Activated naive CD4-positive, alpha-beta T cell treated with anti-CD3 and anti-CD28 coated beads, Interleukin-2, amount 10 ng/mL, durations not matched to agents 7 days and 5 days (primary cell): ENCODE measurements at regions not wholly inside any gene's neighbourhood (a gene's known extent, or its start where the extent isn't known, plus 50 kb on each side); places are given as distances from the start of the nearest gene placed in this dataset.
"Not testable (repeated sequence)": the region's sequence is repeated elsewhere in the genome, so short reads cannot be mapped to it uniquely, and the experiment has no call there.

Experiments used
- CTCF ChIA-PET: fragments of 350-600 bp; sonication (Branson Sonifier 250); formaldehyde crosslinking; loops from one replicate; lab custom pipeline; 2021; ENCODE audit warnings: antibody characterized with exemption; lab: Charles Lee
- DNase-seq: peaks from one replicate; pipeline ENCODE4 v3.0.0-alpha.2; 2020
- H3K27ac Mint-ChIP-seq: one replicate; pipeline ENCODE4 v1.8.0; 2021; ENCODE audit warnings: mild to moderate bottlenecking, moderate library complexity, mixed read lengths
- H3K27me3 Mint-ChIP-seq: one replicate; pipeline ENCODE4 v1.8.0; 2021; ENCODE audit warnings: mild to moderate bottlenecking, mixed read lengths
- H3K36me3 Mint-ChIP-seq: one replicate; pipeline ENCODE4 v1.8.0; 2021; ENCODE audit warnings: mixed read lengths
- H3K4me1 Mint-ChIP-seq: one replicate; pipeline ENCODE4 v1.8.0; 2021; ENCODE audit warnings: mixed read lengths
- H3K4me3 Mint-ChIP-seq: one replicate; pipeline ENCODE4 v1.8.0; 2021; ENCODE audit warnings: mild to moderate bottlenecking, moderate library complexity, mixed read lengths
- H3K9me3 Mint-ChIP-seq: one replicate; pipeline ENCODE4 v1.8.0; 2021; ENCODE audit warnings: mixed read lengths

DNA sequence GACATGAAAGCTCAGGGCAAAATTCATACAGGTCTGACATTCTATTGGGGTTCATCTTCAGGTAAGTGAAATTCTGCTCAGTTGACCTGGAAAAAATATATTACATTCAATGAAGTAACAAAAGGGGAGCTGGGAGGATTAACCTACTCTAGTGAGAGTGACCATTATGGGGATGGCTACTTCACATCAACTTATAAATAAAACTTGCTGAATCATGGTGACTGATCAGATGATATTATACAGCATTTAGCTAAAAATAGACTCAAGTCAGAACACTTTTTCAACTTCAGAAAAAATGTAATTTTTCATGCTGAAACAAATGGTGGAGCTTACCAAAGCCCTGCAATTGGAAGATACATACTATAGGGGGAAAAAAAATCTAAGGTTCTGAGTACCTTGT, 800.2 kb downstream of the FSCB start:
- no peaks in the 10 kb centered on the region for H3K27me3 Mint-ChIP-seq
- peaks cover 2% of the 10 kb centered on the region for H3K9me3 Mint-ChIP-seq
- CTCF ChIA-PET = no interaction called here
- no peak overlapping the region for H3K27ac Mint-ChIP-seq
- no peak for DNase-seq
- no peaks in the 10 kb centered on the region for H3K36me3 Mint-ChIP-seq
- no peak overlapping the region for H3K4me3 Mint-ChIP-seq
- no peaks in the 10 kb centered on the region for H3K4me1 Mint-ChIP-seq

DNA sequence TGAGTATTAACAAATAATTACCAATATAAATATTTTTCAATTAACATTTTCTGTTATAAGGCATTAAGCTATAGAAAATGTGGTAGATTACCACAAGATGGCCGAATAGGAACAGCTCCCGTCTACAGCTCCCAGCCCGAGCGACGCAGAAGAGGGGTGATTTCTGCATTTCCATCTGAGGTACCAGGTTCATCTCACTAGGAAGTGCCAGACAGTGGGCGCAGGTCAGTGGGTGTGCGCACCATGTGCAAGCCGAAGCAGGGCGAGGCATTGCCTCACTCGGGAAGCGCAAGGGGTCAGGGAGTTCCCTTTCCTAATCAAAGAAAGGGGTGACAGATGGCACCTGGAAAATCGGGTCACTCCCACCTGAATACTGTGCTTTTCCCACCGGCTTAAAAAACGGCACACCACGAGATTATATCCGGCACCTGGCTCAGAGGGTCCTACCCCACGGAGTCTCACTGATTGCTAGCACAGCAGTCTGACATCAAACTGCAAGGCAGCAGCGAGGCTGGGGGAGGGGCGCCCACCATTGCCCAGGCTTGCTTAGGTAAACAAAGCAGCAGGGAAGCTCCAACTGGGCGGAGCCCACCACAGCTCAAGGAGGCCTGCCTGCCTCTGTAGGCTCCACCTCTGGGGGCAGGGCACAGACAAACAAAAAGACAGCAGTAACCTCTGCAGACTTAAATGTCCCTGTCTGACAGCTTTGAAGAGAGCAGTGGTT, 808.4 kb downstream of the FSCB start:
- H3K36me3 Mint-ChIP-seq = not testable (repeated sequence)
- peaks cover 10% of the 10 kb centered on the region for H3K9me3 Mint-ChIP-seq

GRCh38 chr14:43697003-43697402, 810.1 kb downstream of the FSCB start:
- H3K4me1 Mint-ChIP-seq = no peaks in the 10 kb centered on the region
- H3K27ac Mint-ChIP-seq = no peak overlapping the region
- H3K9me3 Mint-ChIP-seq = peaks cover 10% of the 10 kb centered on the region
- no peak overlapping the region for H3K4me3 Mint-ChIP-seq
- H3K36me3 Mint-ChIP-seq = no peaks in the 10 kb centered on the region
- DNase-seq = no peak
- no peaks in the 10 kb centered on the region for H3K27me3 Mint-ChIP-seq
- CTCF ChIA-PET = no interaction called here

More for the DNA sequence above, 808.4 kb downstream of the FSCB start:
- H3K27ac Mint-ChIP-seq, H3K27me3 Mint-ChIP-seq, H3K4me1 Mint-ChIP-seq, CTCF ChIA-PET, DNase-seq, H3K4me3 Mint-ChIP-seq: not testable (repeated sequence)

- H3K27ac Mint-ChIP-seq = no peak overlapping the region
- CTCF ChIA-PET = no interaction called here
- no peaks in the 10 kb centered on the region for H3K4me1 Mint-ChIP-seq
- no peaks in the 10 kb centered on the region for H3K27me3 Mint-ChIP-seq
- peaks cover 8% of the 10 kb centered on the region for H3K9me3 Mint-ChIP-seq
- no peak overlapping the region for H3K4me3 Mint-ChIP-seq
- no peaks in the 10 kb centered on the region for H3K36me3 Mint-ChIP-seq
- no peak for DNase-seq
These were observed 814.4 kb downstream of the FSCB start for GRCh38 chr14:43692706-43693105.

DNA sequence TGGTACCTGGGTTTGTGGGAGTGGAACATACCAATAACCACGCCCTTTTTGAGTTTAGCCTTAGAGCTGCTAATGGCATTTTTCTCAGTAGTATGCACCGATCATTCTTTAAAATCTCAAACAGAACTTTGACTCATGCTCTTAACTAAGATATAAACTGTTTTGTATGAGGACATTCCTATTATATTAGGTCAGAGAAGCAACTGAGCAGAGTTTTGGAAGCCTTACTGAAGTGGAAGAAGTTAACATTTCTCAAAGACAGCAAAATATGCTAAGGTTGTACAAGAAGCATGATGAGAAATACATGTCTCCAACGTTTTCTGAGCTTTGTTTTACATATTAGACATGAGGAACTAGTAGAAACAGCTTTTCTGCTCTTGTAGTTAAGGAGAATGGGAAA, 819.2 kb downstream of the FSCB start:
- H3K27ac Mint-ChIP-seq = no peak overlapping the region
- CTCF ChIA-PET = no interaction called here
- H3K4me3 Mint-ChIP-seq = no peak overlapping the region
- no peaks in the 10 kb centered on the region for H3K36me3 Mint-ChIP-seq
- no peaks in the 10 kb centered on the region for H3K27me3 Mint-ChIP-seq
- no peaks in the 10 kb centered on the region for H3K9me3 Mint-ChIP-seq
- no peaks in the 10 kb centered on the region for H3K4me1 Mint-ChIP-seq
- no peak for DNase-seq

DNA sequence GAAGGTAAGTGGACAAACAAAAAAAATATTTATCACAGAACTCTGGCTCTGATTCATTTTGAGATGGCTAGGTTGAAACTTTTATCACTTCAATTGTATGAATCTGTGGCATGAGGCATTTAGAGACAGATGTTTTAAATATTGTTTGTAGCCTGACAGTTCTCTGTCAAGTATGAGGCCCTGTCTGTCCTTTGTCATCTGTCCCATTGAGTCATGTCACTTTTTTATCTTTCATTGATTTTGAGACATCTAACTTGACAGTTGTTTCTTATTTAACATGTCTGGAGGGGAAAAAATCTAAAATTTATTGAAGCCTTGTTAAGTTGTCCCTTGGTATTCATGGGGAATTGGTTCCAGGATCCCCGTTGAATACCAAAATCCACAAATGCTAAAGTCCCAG, 829.5 kb downstream of the FSCB start:
- Mint-ChIP-seq H3K9me3 (peaks cover 8% of the 10 kb centered on the region), H3K36me3 (no peaks in the 10 kb centered on the region), H3K27me3 (no peaks in the 10 kb centered on the region), H3K4me1 (no peaks in the 10 kb centered on the region), H3K4me3 (no peak overlapping the region), H3K27ac (no peak overlapping the region)
- no peak for DNase-seq
- CTCF ChIA-PET = no interaction called here

DNA sequence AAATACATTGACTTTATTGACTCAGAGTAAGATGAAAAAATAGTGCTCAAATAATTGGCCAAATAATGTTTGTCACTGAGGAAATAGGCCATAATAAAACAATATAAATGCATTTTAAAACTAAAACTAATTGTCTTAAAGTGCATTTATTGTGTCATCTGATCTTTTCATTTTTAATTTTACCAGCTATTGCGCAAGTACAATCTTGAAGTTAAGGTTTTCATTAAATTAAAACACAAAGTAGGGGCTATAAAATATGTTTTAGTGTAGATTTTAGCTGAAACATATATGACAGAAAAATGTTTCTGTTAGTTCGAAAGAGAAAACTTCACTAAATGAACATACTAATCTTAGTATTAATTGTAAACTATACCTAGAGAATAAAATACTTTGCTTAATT, 832.8 kb downstream of the FSCB start:
- H3K9me3 Mint-ChIP-seq = peaks cover 11% of the 10 kb centered on the region
- H3K4me3 Mint-ChIP-seq = no peak overlapping the region
- DNase-seq = no peak
- H3K27ac Mint-ChIP-seq = no peak overlapping the region
- H3K27me3 Mint-ChIP-seq = no peaks in the 10 kb centered on the region
- CTCF ChIA-PET = no interaction called here
- H3K36me3 Mint-ChIP-seq = no peaks in the 10 kb centered on the region
- H3K4me1 Mint-ChIP-seq = no peaks in the 10 kb centered on the region

- CTCF ChIA-PET = no interaction called here
- no peaks in the 10 kb centered on the region for H3K36me3 Mint-ChIP-seq
- H3K27me3 Mint-ChIP-seq = no peaks in the 10 kb centered on the region
These were observed 835.2 kb downstream of the FSCB start for GRCh38 chr14:43671716-43672485.

DNA sequence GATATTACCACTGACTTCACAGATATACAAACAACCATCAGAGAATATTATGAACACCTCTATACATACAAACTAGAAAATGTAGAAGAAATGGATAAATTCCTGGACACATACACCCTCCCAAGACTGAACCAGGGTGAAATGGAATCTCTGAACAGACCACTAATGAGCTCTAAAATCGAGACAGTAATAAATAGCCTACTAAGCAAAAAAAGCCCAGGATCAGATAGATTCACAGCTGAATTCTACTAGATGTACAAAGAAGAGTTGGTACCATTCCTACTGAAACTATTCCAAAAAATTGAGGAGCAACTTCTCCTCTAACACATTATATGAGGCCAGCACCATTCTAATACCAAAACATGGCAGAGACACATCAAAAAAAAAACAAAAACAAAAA, 837.7 kb downstream of the FSCB start:
- H3K27me3 Mint-ChIP-seq = no peaks in the 10 kb centered on the region
- CTCF ChIA-PET = no interaction called here
- H3K27ac Mint-ChIP-seq = no peak overlapping the region
- no peak overlapping the region for H3K4me3 Mint-ChIP-seq
- no peaks in the 10 kb centered on the region for H3K36me3 Mint-ChIP-seq
- no peak for DNase-seq
- peaks cover 11% of the 10 kb centered on the region for H3K9me3 Mint-ChIP-seq
- H3K4me1 Mint-ChIP-seq = no peaks in the 10 kb centered on the region

More at GRCh38 chr14:43671716-43672485, 835.2 kb downstream of the FSCB start:
- H3K4me3 Mint-ChIP-seq = no peak overlapping the region
- no peak for DNase-seq
- no peak overlapping the region for H3K27ac Mint-ChIP-seq
- H3K9me3 Mint-ChIP-seq = peaks cover 10% of the 10 kb centered on the region
- H3K4me1 Mint-ChIP-seq = no peaks in the 10 kb centered on the region

DNA sequence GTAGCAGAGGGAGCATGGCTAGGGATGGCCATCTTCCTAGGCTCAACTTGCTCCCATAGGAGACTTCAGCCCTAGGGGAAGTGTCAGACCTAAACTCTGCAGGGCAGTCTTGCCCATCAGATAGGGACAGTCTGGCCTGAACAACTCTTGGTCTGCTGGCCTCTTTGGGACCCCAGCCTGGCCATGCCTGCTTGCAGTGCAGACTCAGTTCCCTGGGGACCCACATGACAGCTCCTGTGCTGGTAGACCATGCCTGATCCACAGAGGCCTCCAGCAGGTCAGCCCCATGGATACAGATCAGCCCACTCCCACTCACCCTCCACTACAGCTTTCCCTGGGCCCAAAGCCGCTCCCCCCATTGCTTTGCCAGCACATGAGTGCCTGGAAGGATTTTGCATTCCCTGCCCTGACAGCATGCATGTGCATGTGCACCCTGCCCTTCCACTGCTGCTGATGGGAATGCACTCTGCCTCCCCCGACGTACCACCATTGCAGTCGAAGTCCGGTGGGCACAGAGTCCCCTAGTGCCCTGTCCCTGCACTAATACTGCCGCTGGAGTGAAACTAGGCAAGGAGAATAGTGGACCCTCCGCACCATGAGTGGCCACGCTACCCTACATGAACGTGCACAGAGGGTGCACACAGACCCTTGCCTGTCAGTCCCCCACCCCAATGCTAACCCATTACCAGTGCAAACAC, 841.4 kb downstream of the FSCB start:
- peaks cover 11% of the 10 kb centered on the region for H3K9me3 Mint-ChIP-seq
- CTCF ChIA-PET = no interaction called here
- no peak overlapping the region for H3K4me3 Mint-ChIP-seq
- no peak for DNase-seq
- H3K27me3 Mint-ChIP-seq = no peaks in the 10 kb centered on the region
- H3K4me1 Mint-ChIP-seq = no peaks in the 10 kb centered on the region
- H3K36me3 Mint-ChIP-seq = no peaks in the 10 kb centered on the region
- H3K27ac Mint-ChIP-seq = no peak overlapping the region

DNA sequence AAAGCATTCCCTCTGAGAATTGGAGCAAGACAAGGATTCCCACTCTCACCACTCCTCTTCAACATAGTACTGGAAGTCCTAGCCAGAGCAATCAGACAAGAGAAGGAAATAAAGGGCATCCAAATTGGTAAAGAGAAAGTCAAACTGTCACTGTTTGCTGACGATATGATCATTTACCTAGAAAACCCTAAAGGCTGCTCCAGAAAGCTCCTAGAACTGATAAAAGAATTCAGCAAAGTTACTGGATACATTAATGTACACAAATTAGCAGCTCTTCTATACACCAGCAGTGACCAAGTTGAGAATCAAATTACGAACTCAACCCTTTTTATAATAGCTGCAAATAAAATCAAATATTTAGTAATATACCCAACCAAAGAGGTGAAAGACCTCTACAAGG, 851.9 kb downstream of the FSCB start:
- H3K9me3 Mint-ChIP-seq = peaks cover 42% of the 10 kb centered on the region
- H3K4me3 Mint-ChIP-seq, H3K4me1 Mint-ChIP-seq, CTCF ChIA-PET, H3K36me3 Mint-ChIP-seq, H3K27me3 Mint-ChIP-seq, H3K27ac Mint-ChIP-seq, DNase-seq: not testable (repeated sequence)

GRCh38 chr14:43651896-43652295, 855.2 kb downstream of the FSCB start:
- Mint-ChIP-seq H3K4me3 (no peak overlapping the region), H3K9me3 (peaks cover 35% of the 10 kb centered on the region), H3K27me3 (no peaks in the 10 kb centered on the region), H3K36me3 (no peaks in the 10 kb centered on the region), H3K4me1 (no peaks in the 10 kb centered on the region), H3K27ac (no peak overlapping the region)
- CTCF ChIA-PET = no interaction called here
- DNase-seq = no peak

DNA sequence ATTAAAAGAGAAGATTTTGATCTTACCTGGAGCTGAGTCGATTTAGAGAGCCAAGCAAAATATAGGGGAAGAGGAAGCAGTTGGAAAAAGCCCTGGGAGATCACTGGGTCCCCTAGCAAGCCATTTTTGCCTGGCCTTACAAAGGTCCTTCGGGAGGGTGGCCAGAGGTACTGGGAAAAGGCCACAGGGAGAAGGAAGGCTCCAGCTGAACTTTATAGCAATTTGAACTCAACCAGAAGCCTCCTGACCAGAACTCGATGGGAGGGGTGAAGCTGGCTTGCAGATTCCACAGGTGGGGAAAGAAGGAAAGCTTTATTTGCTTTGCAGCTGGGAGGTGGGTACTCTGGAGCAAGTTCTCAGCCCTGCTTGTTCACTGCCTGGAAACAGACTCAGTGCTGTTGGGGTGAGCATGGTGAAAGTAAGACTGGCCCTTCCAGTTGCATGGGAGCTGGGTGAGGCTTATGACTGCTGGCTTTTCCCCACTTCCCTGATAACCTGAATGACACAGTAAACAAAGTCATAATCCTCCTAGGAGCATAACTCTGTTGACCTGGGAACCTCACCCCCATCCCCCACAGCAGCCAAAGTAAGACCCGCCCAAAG, 855.8 kb downstream of the FSCB start:
- no peak overlapping the region for H3K27ac Mint-ChIP-seq
- no peaks in the 10 kb centered on the region for H3K4me1 Mint-ChIP-seq
- no peak overlapping the region for H3K4me3 Mint-ChIP-seq
- no peak for DNase-seq
- H3K27me3 Mint-ChIP-seq = no peaks in the 10 kb centered on the region
- CTCF ChIA-PET = no interaction called here
- H3K36me3 Mint-ChIP-seq = no peaks in the 10 kb centered on the region
- H3K9me3 Mint-ChIP-seq = peaks cover 30% of the 10 kb centered on the region

DNA sequence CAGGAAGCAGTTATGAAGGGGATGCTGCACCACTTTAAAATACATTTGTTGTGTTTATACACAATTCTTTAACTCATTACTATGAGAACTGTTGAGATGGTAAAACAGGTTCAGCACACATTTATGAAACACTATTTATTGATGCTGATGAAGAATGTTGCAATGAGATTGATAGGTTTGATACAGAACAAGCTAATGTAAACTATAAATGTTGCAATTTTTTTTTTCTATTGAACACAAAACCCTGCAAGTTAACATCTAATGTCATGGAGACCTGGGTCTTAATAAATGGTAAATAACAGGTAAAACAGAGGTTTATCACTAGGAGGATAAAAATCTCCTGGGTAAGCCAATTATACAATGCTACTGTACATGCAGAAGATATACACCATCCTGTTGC, 857.6 kb downstream of the FSCB start:
- Mint-ChIP-seq H3K27ac (no peak overlapping the region), H3K27me3 (no peaks in the 10 kb centered on the region), H3K4me1 (no peaks in the 10 kb centered on the region), H3K36me3 (no peaks in the 10 kb centered on the region), H3K9me3 (peaks cover 25% of the 10 kb centered on the region), H3K4me3 (no peak overlapping the region)
- no peak for DNase-seq
- CTCF ChIA-PET = no interaction called here
